Vagina (tissue), 2 donors: ENCODE measurements at regions not wholly inside any gene's neighbourhood (a gene's known extent, or its start where the extent isn't known, plus 50 kb on each side); places are given as distances from the start of the nearest gene placed in this dataset.

Experiments used
- POLR2A ChIP-seq, 2 donors: fragments of 450-650 bp; IDR thresholded peaks; one replicate each; pipeline ENCODE4 v1.6.1; 2017; ENCODE audit warnings: antibody characterized with exemption in 2 of 2, mild to moderate bottlenecking in 2 of 2, moderate library complexity in 2 of 2
- POLR2AphosphoS5 ChIP-seq, 2 donors: sonication (generic); formaldehyde crosslinking; IDR thresholded peaks; one replicate each; pipeline ENCODE4 v1.9.0; 2017; ENCODE audit warnings: antibody characterized with exemption in 2 of 2, mild to moderate bottlenecking in 2 of 2, low read depth in 1 of 2; ENCODE audit not compliant: insufficient read depth in 1 of 2
- TF ChIP-seq, protein P1 (sequence below), 3 experiments: fragments of 450-650 bp in 2 of 3; fragments of 200-600 bp in 1 of 3; sonication (generic) in 1 of 3; IDR thresholded peaks; one replicate each; pipeline ENCODE4 v1.5.1; 2017 to 2019; ENCODE audit warnings: antibody characterized with exemption in 3 of 3, mild to moderate bottlenecking in 2 of 3, moderate library complexity in 2 of 3

DNA sequence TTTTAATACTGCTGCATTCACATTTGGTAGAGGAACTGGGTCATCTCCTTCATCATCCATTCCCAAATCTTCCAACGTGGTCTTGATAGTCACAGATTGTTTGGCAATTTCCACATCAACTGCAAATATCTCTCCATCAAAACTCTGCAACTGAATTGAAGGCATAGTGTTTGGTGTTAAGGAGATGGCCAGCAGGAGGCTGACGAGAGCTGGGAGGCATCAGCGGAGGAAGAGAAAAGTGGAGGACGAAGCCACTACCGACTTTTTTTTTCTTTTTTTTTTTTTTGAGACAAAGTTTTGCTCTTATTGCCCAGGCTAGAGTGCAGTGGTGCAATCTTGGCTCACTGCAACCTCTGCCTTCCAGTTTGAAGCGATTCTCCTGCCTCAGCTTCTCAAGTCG lies 205.0 kb upstream of the KCTD7 start:
- TF ChIP-seq, protein P1, sequence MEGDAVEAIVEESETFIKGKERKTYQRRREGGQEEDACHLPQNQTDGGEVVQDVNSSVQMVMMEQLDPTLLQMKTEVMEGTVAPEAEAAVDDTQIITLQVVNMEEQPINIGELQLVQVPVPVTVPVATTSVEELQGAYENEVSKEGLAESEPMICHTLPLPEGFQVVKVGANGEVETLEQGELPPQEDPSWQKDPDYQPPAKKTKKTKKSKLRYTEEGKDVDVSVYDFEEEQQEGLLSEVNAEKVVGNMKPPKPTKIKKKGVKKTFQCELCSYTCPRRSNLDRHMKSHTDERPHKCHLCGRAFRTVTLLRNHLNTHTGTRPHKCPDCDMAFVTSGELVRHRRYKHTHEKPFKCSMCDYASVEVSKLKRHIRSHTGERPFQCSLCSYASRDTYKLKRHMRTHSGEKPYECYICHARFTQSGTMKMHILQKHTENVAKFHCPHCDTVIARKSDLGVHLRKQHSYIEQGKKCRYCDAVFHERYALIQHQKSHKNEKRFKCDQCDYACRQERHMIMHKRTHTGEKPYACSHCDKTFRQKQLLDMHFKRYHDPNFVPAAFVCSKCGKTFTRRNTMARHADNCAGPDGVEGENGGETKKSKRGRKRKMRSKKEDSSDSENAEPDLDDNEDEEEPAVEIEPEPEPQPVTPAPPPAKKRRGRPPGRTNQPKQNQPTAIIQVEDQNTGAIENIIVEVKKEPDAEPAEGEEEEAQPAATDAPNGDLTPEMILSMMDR (IDR thresholded peaks at IDR 0.05) = no peak
- TF ChIP-seq POLR2AphosphoS5 (IDR thresholded peaks at IDR 0.05; ENCODE audit: insufficient read depth in 1 of 2, low read depth in 1 of 2) (no peak), POLR2A (IDR thresholded peaks at IDR 0.05) (no peak)
